ENCODE measurements at regions not wholly inside any gene's neighbourhood (a gene's known extent, or its start where the extent isn't known, plus 50 kb on each side); places are given as distances from the start of the nearest gene placed in this dataset.

- TF ChIP-seq, protein P1, sequence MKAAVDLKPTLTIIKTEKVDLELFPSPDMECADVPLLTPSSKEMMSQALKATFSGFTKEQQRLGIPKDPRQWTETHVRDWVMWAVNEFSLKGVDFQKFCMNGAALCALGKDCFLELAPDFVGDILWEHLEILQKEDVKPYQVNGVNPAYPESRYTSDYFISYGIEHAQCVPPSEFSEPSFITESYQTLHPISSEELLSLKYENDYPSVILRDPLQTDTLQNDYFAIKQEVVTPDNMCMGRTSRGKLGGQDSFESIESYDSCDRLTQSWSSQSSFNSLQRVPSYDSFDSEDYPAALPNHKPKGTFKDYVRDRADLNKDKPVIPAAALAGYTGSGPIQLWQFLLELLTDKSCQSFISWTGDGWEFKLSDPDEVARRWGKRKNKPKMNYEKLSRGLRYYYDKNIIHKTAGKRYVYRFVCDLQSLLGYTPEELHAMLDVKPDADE (IDR thresholded peaks at IDR 0.05): no peak
- no peak for TF ChIP-seq CTCF (conservative IDR thresholded peaks at IDR 0.05; ENCODE audit: low read depth in 2 of 2)
- no peak for TF ChIP-seq STAT1 (IDR thresholded peaks at IDR 0.05; ENCODE audit: unreplicated experiment)
These were observed 100.4 kb downstream of the MRPL39 start for GRCh38 chr21:25506887-25507286.

Data from GM23338 (cell line).